ENCODE measurements at regions not wholly inside any gene's neighbourhood (a gene's known extent, or its start where the extent isn't known, plus 50 kb on each side); places are given as distances from the start of the nearest gene placed in this dataset.

DNA sequence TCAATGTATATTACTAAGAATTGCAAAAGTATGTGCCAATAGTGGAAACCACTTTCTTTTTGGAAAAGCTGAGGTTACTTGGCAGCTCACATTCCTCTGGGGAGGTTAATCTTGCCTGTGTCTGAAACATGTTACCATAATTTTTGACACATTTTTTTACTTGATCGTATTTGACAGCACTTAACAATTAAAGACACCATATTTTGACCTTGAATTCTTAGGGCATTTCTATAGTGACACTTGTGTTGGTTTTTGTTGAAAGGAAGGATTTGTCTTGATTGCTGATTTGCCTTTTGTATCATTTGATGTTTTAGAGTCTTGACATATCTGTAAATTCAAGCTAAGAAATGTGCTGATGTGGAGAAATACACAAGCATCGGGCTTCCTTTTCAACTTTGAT is 2135.5 kb downstream of the PCDH7 start:
- Histone ChIP-seq H3K27me3 (no peaks in the 10 kb centered on the region), H3K9me3 (no peaks in the 10 kb centered on the region), H3K36me3 (no peaks in the 10 kb centered on the region), H3K4me3 (no peak overlapping the region), H3K27ac (no peak overlapping the region), H3K4me1 (no peaks in the 10 kb centered on the region)
- DNase-seq (no peak), ATAC-seq (no peak)
- intact Hi-C loops (cut with DNase I) = no loop called here
- TF ChIP-seq CTCF (IDR thresholded peaks at IDR 0.05) = no peak

- Histone ChIP-seq H3K36me3 (no peaks in the 10 kb centered on the region), H3K27ac (no peak overlapping the region), H3K4me3 (no peak overlapping the region), H3K9me3 (no peaks in the 10 kb centered on the region), H3K27me3 (no peaks in the 10 kb centered on the region), H3K4me1 (no peaks in the 10 kb centered on the region)
- DNase-seq (no peak), ATAC-seq (no peak)
- intact Hi-C loops (cut with DNase I) = no loop called here
- no peak for TF ChIP-seq CTCF (IDR thresholded peaks at IDR 0.05)
Measured at GRCh38 chr4:32858361-32858760, 2138.2 kb downstream of the PCDH7 start.

DNA sequence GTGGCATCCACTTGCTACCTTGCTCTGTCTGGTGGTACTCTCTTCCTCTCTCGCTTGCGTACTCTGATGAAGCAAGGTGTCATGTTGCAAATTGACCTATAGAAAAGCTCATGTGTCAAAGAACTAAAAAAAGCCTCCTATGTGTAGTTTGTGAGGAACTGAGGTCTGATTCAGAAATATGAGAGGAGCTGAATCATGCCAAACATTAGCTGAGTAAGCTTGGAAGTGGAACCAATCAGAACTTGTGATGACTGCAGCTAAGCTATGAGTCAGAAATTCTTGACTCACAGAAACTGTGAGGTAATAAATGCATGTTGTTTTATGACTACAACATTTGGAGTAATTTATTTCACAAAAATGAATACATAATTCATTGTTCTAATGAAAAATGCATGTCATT is 2138.8 kb downstream of the PCDH7 start:
- intact Hi-C loops (cut with DNase I) = no loop called here
- Histone ChIP-seq H3K4me1 (no peaks in the 10 kb centered on the region), H3K27me3 (no peaks in the 10 kb centered on the region), H3K9me3 (no peaks in the 10 kb centered on the region), H3K27ac (no peak overlapping the region), H3K36me3 (no peaks in the 10 kb centered on the region), H3K4me3 (no peak overlapping the region)
- no peak for TF ChIP-seq CTCF (IDR thresholded peaks at IDR 0.05)
- DNase-seq (no peak), ATAC-seq (no peak)

- Histone ChIP-seq H3K9me3 (no peaks in the 10 kb centered on the region), H3K27ac (no peak overlapping the region), H3K36me3 (no peaks in the 10 kb centered on the region), H3K27me3 (no peaks in the 10 kb centered on the region), H3K4me3 (no peak overlapping the region), H3K4me1 (no peaks in the 10 kb centered on the region)
- no peak for TF ChIP-seq CTCF (IDR thresholded peaks at IDR 0.05)
- intact Hi-C loops (cut with DNase I) = no loop called here
- no peak for DNase-seq
- ATAC-seq = no peak
Measured at GRCh38 chr4:32864713-32865351, 2144.7 kb downstream of the PCDH7 start.

GRCh38 chr4:32876546-32876945 is 2156.4 kb downstream of the PCDH7 start:
- Histone ChIP-seq H3K27ac (no peak overlapping the region), H3K9me3 (no peaks in the 10 kb centered on the region), H3K4me3 (no peak overlapping the region), H3K27me3 (no peaks in the 10 kb centered on the region), H3K36me3 (no peaks in the 10 kb centered on the region), H3K4me1 (no peaks in the 10 kb centered on the region)
- ATAC-seq (no peak), DNase-seq (no peak)
- TF ChIP-seq CTCF (IDR thresholded peaks at IDR 0.05) = no peak
- intact Hi-C loops (cut with DNase I) = no loop called here

- no peaks in the 10 kb centered on the region for H3K4me1 ChIP-seq
- TF ChIP-seq CTCF (IDR thresholded peaks at IDR 0.05) = no peak
- DNase-seq = no peak
- no peak overlapping the region for H3K4me3 ChIP-seq
- no peak overlapping the region for H3K27ac ChIP-seq
- no peaks in the 10 kb centered on the region for H3K27me3 ChIP-seq
- H3K36me3 ChIP-seq = no peaks in the 10 kb centered on the region
- intact Hi-C loops (cut with DNase I) = no loop called here
- ATAC-seq = no peak
- no peaks in the 10 kb centered on the region for H3K9me3 ChIP-seq
Measured at GRCh38 chr4:32879913-32880312, 2159.7 kb downstream of the PCDH7 start.
